Right lobe of liver (tissue), 4 donors: ENCODE measurements at regions not wholly inside any gene's neighbourhood (a gene's known extent, or its start where the extent isn't known, plus 50 kb on each side); places are given as distances from the start of the nearest gene placed in this dataset.

ENCODE experiments used
- POLR2A ChIP-seq: fragments of 450-650 bp; IDR thresholded peaks from one replicate; pipeline ENCODE4 v1.6.1; 2017; ENCODE audit warnings: antibody characterized with exemption, mild to moderate bottlenecking
- TF ChIP-seq, protein P1 (sequence below), 4 donors: fragments of 200-600 bp in 3 of 4; fragments of 450-650 bp in 1 of 4; IDR thresholded peaks; one replicate each; pipeline versions ENCODE4 v1.5.1 to v1.8.0; 2016 to 2022; ENCODE audit warnings: antibody characterized with exemption in 4 of 4, mild to moderate bottlenecking in 2 of 4
- donor health status: DM: no; HTN: no; CAD: no.
- donor health status: DM: no; HTN: no; CAD: no.
- donor health status: DM: no; HTN: yes; CAD: no.

DNA sequence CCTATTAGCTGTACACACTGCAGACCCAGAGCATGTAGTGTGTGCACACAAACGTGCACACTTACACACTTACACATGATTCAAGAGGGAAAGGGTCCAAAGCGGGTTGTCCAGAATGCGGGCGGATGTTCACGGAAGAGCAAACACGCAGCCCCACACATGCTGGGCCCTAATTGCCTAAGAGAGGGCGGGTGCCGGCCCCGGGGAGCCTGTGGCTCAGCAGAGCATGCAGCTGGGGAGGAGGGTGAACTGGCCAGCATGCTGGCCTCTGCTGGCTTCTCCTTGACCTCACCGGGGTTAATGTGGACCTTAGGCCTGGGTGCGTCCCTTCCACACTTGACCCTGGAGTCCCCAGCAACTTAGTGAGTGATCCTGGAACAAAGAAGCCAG, 816.3 kb downstream of the BRD1 start:
- TF ChIP-seq, protein P1, sequence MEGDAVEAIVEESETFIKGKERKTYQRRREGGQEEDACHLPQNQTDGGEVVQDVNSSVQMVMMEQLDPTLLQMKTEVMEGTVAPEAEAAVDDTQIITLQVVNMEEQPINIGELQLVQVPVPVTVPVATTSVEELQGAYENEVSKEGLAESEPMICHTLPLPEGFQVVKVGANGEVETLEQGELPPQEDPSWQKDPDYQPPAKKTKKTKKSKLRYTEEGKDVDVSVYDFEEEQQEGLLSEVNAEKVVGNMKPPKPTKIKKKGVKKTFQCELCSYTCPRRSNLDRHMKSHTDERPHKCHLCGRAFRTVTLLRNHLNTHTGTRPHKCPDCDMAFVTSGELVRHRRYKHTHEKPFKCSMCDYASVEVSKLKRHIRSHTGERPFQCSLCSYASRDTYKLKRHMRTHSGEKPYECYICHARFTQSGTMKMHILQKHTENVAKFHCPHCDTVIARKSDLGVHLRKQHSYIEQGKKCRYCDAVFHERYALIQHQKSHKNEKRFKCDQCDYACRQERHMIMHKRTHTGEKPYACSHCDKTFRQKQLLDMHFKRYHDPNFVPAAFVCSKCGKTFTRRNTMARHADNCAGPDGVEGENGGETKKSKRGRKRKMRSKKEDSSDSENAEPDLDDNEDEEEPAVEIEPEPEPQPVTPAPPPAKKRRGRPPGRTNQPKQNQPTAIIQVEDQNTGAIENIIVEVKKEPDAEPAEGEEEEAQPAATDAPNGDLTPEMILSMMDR (IDR thresholded peaks at IDR 0.05), result no peak
- TF ChIP-seq POLR2A, result no peak
